Stimulated activated naive B cell treated with anti-CD40 and anti-IgM and Interleukin-4, amounts not matched to agents 10 μg/mL and 1 μg/mL and 100 μg/mL, for 72 hours (primary cell): ENCODE measurements at regions not wholly inside any gene's neighbourhood (a gene's known extent, or its start where the extent isn't known, plus 50 kb on each side); places are given as distances from the start of the nearest gene placed in this dataset.

Experiments used
- ATAC-seq, 2 donors: fragments of 150-1000 bp; cut with Tn5 transposase; replicated peaks; 2 replicates each; pipeline ENCODE4 v1.10.0; 2021; ENCODE audit warnings: moderate library complexity in 1 of 2
- DNase-seq: peaks from one replicate; pipeline ENCODE4 v3.0.0; 2021
- H3K27ac Mint-ChIP-seq: one replicate; pipeline ENCODE4 v1.8.0; 2022; ENCODE audit warnings: mild to moderate bottlenecking, mixed read lengths
- H3K27me3 Mint-ChIP-seq, 2 donors: one replicate each; pipeline ENCODE4 v1.8.0; 2022; ENCODE audit warnings: mixed read lengths in 2 of 2
- H3K36me3 Mint-ChIP-seq, 2 donors: one replicate each; pipeline ENCODE4 v1.8.0; 2022; ENCODE audit warnings: mixed read lengths in 2 of 2, mild to moderate bottlenecking in 1 of 2
- H3K4me1 Mint-ChIP-seq, 2 donors: one replicate each; pipeline ENCODE4 v1.8.0; 2022; ENCODE audit warnings: mixed read lengths in 2 of 2, mild to moderate bottlenecking in 1 of 2
- H3K4me3 Mint-ChIP-seq, 2 donors: one replicate each; pipeline ENCODE4 v1.8.0; 2022; ENCODE audit warnings: mild to moderate bottlenecking in 2 of 2, mixed read lengths in 2 of 2, moderate library complexity in 1 of 2
- H3K9me3 Mint-ChIP-seq, 2 donors: one replicate each; pipeline ENCODE4 v1.8.0; 2022; ENCODE audit warnings: mixed read lengths in 2 of 2, mild to moderate bottlenecking in 1 of 2

GRCh38 chr16:50478075-50478772, 70.0 kb upstream of the NKD1 start:
- Mint-ChIP-seq H3K36me3 (no peaks in the 10 kb centered on the region), H3K27me3 (peaks cover 37 to 45% of the 10 kb centered on the region in 2 donors), H3K27ac (no peak overlapping the region), H3K4me3 (no peak overlapping the region), H3K9me3 (no peaks in the 10 kb centered on the region), H3K4me1 (peaks cover 0 to 3% of the 10 kb centered on the region in 2 donors)
- no peak for DNase-seq
- no peak for ATAC-seq

DNA sequence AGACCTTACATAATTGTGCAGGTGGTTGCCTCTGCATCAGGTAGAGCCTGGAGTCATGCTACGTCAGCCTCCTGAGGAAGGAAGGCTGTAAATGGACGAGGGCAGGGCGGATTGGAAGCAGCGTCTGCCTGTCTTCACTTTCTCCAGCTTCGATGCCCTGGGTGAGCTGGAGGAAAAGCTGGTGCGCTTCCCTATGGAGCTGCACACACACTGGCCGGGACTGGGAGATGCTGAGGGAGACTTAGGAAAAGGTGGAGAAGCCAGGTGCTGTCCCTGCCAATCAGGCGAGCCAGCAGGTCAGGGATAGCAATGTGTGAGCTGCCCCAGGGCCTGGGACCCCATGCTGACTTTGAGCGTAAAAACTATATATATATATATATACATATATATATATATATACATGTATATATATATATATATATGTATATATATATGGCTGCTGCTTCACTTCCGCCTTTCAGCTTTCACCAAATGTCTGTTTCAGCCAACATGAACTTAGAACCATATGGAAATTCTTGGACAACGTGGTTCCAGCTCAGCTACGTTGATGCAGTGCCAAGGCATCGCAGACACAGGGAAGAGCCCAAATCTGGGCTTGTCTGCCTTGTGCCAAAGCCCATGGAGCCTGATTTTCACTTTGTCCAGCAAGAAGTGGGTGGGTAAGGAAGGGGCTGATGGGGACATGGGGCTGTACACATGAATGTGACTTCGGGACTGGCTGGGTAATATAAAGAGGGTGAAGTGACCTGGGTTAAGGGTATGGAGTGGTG, 71.5 kb upstream of the NKD1 start:
- Mint-ChIP-seq H3K36me3 (no peaks in the 10 kb centered on the region), H3K9me3 (no peaks in the 10 kb centered on the region), H3K4me3 (no peak overlapping the region)

GRCh38 chr16:50475170-50475569, 73.0 kb upstream of the NKD1 start:
- Mint-ChIP-seq H3K4me1 (peaks cover 0 to 3% of the 10 kb centered on the region in 2 donors), H3K4me3 (no peak overlapping the region), H3K36me3 (no peaks in the 10 kb centered on the region), H3K27me3 (peaks cover 30 to 38% of the 10 kb centered on the region in 2 donors), H3K9me3 (no peaks in the 10 kb centered on the region), H3K27ac (no peak overlapping the region)
- DNase-seq (no peak), ATAC-seq (no peak)

More for the DNA sequence above, 71.5 kb upstream of the NKD1 start:
- DNase-seq (no peak), ATAC-seq (no peak)
- Mint-ChIP-seq H3K4me1 (peaks cover 0 to 3% of the 10 kb centered on the region in 2 donors), H3K27me3 (peaks cover 34 to 36% of the 10 kb centered on the region in 2 donors), H3K27ac (no peak overlapping the region)

GRCh38 chr16:50474138-50474537, 74.1 kb upstream of the NKD1 start:
- no peak for DNase-seq
- no peak overlapping the region for H3K4me3 Mint-ChIP-seq
- H3K36me3 Mint-ChIP-seq: no peaks in the 10 kb centered on the region
- no peak overlapping the region for H3K27ac Mint-ChIP-seq
- no peaks in the 10 kb centered on the region for H3K9me3 Mint-ChIP-seq
- peaks cover 0 to 3% of the 10 kb centered on the region in 2 donors for H3K4me1 Mint-ChIP-seq
- ATAC-seq: no peak
- peaks cover 39 to 46% of the 10 kb centered on the region in 2 donors for H3K27me3 Mint-ChIP-seq

DNA sequence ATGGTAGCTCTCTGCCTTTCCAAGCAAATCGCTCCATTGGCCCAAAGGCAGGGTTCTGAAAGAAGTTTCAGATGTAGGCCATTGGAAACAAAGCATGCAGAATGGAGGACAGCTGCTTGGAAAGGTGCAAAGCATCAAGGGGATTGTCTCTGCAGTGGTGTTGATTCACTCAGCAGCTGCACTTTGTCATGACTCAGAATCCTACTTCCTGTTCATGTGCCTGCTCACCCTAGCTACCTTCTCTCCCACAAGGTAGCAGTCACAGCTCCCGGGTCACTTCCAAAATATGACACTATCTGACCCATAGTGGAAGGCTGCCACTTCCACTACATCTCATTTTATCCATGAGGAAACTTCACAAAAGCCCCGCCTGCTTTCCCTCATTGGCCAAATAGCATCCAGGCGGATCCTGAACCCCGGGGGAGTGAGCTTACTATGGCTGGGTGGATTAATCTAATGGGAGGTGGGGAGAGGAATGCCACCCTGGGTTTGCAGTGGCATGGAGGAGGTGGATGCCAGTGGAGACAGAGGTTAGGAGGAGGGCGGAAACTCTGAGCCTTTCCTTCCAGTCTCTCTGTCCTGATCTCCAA, 74.7 kb upstream of the NKD1 start:
- ATAC-seq (peak; percentile 52 to 67), DNase-seq (no peak)
- H3K36me3 Mint-ChIP-seq: no peaks in the 10 kb centered on the region
- no peak overlapping the region for H3K4me3 Mint-ChIP-seq
- H3K27ac Mint-ChIP-seq: no peak overlapping the region
- H3K9me3 Mint-ChIP-seq: no peaks in the 10 kb centered on the region
- peaks cover 45 to 50% of the 10 kb centered on the region in 2 donors for H3K27me3 Mint-ChIP-seq
- H3K4me1 Mint-ChIP-seq: peaks cover 0 to 4% of the 10 kb centered on the region in 2 donors

GRCh38 chr16:50472472-50472871, 75.7 kb upstream of the NKD1 start:
- Mint-ChIP-seq H3K36me3 (no peaks in the 10 kb centered on the region), H3K4me3 (no peak overlapping the region), H3K4me1 (peaks cover 0 to 4% of the 10 kb centered on the region in 2 donors), H3K9me3 (no peaks in the 10 kb centered on the region), H3K27me3 (peaks cover 38 to 43% of the 10 kb centered on the region in 2 donors), H3K27ac (no peak overlapping the region)
- DNase-seq (no peak), ATAC-seq (no peak)

DNA sequence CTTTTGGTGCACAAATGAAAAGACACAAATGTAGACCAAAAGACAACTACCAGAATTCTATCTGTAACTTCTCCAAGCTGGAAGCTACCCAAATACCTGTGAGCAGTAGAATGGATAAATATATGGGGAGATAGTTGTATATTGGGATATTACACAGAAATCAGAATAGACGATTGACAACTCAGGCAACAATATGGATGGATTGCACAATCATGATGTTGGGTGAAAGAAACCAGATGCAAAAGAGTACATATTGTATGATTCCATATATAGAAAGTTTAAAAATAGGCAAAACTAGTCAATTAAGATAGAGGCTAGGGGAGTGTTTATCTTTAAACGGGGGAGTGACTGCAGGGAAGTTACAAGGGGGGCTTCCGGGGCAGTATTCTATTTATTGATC, 77.5 kb upstream of the NKD1 start:
- H3K4me1 Mint-ChIP-seq: peaks cover 0 to 4% of the 10 kb centered on the region in 2 donors
- H3K27me3 Mint-ChIP-seq: peaks cover 37 to 42% of the 10 kb centered on the region in 2 donors
- no peak for DNase-seq
- H3K9me3 Mint-ChIP-seq: no peaks in the 10 kb centered on the region
- no peaks in the 10 kb centered on the region for H3K36me3 Mint-ChIP-seq
- H3K27ac Mint-ChIP-seq: no peak overlapping the region
- H3K4me3 Mint-ChIP-seq: no peak overlapping the region
- no peak for ATAC-seq

DNA sequence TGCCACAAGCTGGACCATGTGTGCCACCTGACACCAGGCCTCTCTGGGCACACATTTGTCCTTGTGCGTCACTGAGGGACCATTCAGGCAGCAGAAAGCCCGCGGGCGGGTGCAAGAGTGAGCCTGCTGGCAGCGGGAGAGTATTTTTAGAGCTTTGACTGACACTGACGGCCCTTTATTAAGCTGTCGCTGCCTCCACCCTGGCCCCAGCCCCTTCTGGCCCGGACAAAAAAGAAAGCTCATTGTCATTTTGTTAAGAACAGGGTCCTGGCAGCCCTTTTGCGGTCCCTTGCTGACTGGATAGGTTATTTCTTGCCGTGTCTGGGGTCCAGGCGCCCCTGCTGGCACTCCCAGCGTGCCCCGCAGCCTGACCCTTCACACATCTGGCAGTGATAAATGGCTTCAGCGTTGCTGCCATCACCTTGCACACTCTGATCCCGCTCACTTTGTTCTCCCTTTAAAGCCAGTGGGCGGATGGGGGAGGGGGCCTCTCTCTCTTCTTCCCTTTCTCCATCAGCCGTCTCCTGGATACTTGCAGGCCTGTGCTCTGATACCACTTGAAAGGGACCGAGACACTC, 78.4 kb upstream of the NKD1 start:
- DNase-seq (no peak), ATAC-seq (no peak)
- Mint-ChIP-seq H3K4me1 (peaks cover 0 to 4% of the 10 kb centered on the region in 2 donors), H3K9me3 (no peaks in the 10 kb centered on the region), H3K27ac (no peak overlapping the region), H3K27me3 (peaks cover 46 to 50% of the 10 kb centered on the region in 2 donors), H3K36me3 (no peaks in the 10 kb centered on the region), H3K4me3 (no peak overlapping the region)

DNA sequence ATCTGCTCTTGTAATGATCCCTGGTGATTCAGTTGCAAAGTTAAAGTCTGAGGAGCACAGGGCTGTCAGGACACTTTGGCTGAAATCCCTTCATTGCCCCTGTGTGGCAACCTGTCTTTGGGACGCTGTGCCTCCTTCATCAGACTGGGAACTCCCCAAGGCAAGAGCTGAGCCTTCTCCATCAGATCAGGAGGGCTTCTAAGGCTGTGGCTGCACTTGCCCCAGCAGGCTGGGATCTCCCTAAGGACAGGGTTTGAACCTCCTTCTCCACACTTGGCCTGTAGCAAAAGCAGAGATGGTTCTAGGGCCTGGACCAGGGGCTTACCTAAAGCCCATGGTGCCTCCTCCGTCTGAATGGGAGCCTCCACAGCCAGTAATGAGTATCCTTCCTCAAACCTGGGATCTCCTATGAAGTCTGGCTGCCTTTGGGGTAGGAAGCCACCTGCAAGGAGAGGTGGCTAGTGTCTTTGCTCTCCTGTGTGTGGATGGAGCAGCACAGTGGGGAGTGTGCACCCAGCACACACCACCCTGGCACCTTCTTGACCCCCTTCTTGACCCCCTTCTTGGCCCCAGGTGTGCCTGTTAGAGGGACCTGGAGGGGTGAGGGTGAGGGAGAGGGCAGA, 79.0 kb upstream of the NKD1 start:
- Mint-ChIP-seq H3K4me3 (no peak overlapping the region), H3K9me3 (no peaks in the 10 kb centered on the region), H3K4me1 (peaks cover 0 to 4% of the 10 kb centered on the region in 2 donors), H3K27me3 (peaks cover 46 to 53% of the 10 kb centered on the region in 2 donors), H3K36me3 (no peaks in the 10 kb centered on the region), H3K27ac (peak overlapping the region; percentile 80)
- ATAC-seq: no peak
- DNase-seq: no peak

GRCh38 chr16:50468749-50469078, 79.5 kb upstream of the NKD1 start:
- H3K36me3 Mint-ChIP-seq: no peaks in the 10 kb centered on the region
- peaks cover 51 to 59% of the 10 kb centered on the region in 2 donors for H3K27me3 Mint-ChIP-seq

DNA sequence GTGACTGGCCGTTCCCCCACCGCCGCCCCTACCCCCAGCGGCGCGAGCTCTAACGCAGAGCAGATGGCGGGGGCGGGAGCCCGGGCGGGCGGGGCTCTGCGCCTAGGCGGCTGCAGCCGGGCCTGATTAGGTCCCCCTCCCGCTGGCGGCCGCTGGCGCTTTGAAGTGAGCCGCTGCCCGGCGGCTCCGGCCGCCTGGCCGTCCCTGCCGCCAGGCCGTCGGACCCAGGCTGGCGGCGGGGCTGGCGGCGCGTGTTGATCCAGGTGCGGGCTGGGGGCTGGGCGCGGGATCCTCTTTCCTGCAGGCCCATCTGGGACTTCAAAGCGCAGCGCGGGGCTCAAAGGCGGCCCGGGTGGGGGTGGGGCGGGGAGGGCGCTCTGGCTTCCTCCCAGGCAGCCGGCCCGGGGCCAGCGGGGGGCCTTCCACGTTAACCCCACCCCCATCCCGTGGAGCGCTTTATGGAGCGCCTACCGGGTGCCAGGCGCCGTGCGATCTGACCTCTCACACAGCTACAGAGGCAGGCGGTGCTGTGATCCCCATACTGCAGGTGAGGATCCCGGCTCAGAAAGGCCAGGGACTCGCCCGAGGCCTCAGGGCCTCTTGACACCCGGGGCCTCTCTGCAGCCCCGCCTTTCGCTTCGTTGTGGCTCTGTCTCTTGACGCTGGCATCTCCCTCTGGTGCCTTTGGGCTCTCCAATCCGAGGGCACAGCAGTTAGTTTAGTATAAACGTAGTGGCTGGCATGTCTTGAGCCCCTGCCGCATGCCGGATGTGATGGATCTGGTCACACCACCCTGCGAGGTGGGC, 80.0 kb upstream of the NKD1 start:
- DNase-seq: no peak
- no peaks in the 10 kb centered on the region for H3K36me3 Mint-ChIP-seq

More at GRCh38 chr16:50468749-50469078, 79.5 kb upstream of the NKD1 start:
- Mint-ChIP-seq H3K4me3 (peak overlapping the region in 1 of 2 donors; percentile 27), H3K9me3 (no peaks in the 10 kb centered on the region), H3K27ac (peak overlapping the region; percentile 80), H3K4me1 (peaks cover 0 to 4% of the 10 kb centered on the region in 2 donors)
- no peak for DNase-seq
- ATAC-seq: no peak

DNA sequence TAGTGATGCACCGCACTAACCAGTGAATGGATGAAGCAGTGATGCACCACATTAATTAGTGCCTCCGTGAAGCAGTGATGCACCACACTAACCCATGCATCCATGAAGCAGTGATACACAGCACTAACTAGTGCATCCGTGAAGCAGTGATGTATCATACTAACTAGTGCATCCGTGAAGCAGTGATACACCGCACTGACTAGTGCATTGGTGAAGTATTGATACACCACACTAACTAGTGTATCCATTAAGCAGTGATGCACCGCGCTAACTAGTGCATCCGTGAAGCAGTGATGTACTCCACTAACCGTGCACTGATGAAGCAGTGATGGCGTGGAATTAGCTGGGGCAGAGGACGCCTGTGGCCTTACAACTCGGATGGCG, 80.6 kb upstream of the NKD1 start:
- peaks cover 0 to 2% of the 10 kb centered on the region in 2 donors for H3K4me1 Mint-ChIP-seq
- H3K27ac Mint-ChIP-seq: no peak overlapping the region
- no peak overlapping the region for H3K4me3 Mint-ChIP-seq
- peaks cover 52 to 70% of the 10 kb centered on the region in 2 donors for H3K27me3 Mint-ChIP-seq
- H3K36me3 Mint-ChIP-seq: no peaks in the 10 kb centered on the region
- no peaks in the 10 kb centered on the region for H3K9me3 Mint-ChIP-seq
- no peak for DNase-seq
- no peak for ATAC-seq

More for the DNA sequence above, 80.0 kb upstream of the NKD1 start:
- Mint-ChIP-seq H3K4me3 (peak overlapping the region; percentile 27 to 33), H3K4me1 (peaks cover 0 to 2% of the 10 kb centered on the region in 2 donors), H3K27ac (no peak overlapping the region), H3K27me3 (peaks cover 52 to 64% of the 10 kb centered on the region in 2 donors), H3K9me3 (no peaks in the 10 kb centered on the region)
- peak; percentile 22 to 43 for ATAC-seq

- ATAC-seq: no peak
- Mint-ChIP-seq H3K9me3 (no peaks in the 10 kb centered on the region), H3K4me1 (peaks cover 0 to 2% of the 10 kb centered on the region in 2 donors), H3K27me3 (peaks cover 56 to 71% of the 10 kb centered on the region in 2 donors), H3K4me3 (no peak overlapping the region), H3K36me3 (no peaks in the 10 kb centered on the region), H3K27ac (no peak overlapping the region)
- DNase-seq: no peak
Measured at GRCh38 chr16:50466170-50466569, 82.0 kb upstream of the NKD1 start.
